Thoracic aorta (tissue), 2 donors: ENCODE measurements at regions not wholly inside any gene's neighbourhood (a gene's known extent, or its start where the extent isn't known, plus 50 kb on each side); places are given as distances from the start of the nearest gene placed in this dataset.

Source experiments
- ATAC-seq: fragments of 150-250 bp; one replicate; pipeline ENCODE4 v1.8.0; 2017; ENCODE audit warnings: low read depth; ENCODE audit not compliant: insufficient number of reproducible peaks, low FRiP score
- DNase-seq: peaks from one replicate; pipeline ENCODE4 v3.0.0-alpha.2; 2020; ENCODE audit warnings: low spot score
- H3K27ac ChIP-seq, 2 donors: fragments of 200-600 bp; sonication (generic); 1 replicate in 1 of 2; 2 replicates in 1 of 2; pipeline ENCODE4 v1.5.1; 2016; ENCODE audit warnings: mild to moderate bottlenecking in 2 of 2, moderate library complexity in 2 of 2
- H3K27me3 ChIP-seq: fragments of 200-600 bp; sonication (generic); replicated peaks from 2 replicates; pipeline ENCODE4 v1.6.0; 2016; ENCODE audit warnings: mild to moderate bottlenecking; ENCODE audit not compliant: insufficient read depth
- H3K36me3 ChIP-seq: fragments of 200-600 bp; sonication (generic); one replicate; pipeline ENCODE4 v1.5.1; 2016
- H3K4me1 ChIP-seq, 2 donors: fragments of 200-600 bp; sonication (generic); 1 replicate in 1 of 2; 2 replicates in 1 of 2; pipeline versions ENCODE4 v1.5.1 to v1.6.0; 2016; ENCODE audit warnings: low read depth in 2 of 2, mild to moderate bottlenecking in 1 of 2; ENCODE audit not compliant: control insufficient read depth in 1 of 2
- H3K4me3 ChIP-seq: fragments of 200-600 bp; sonication (generic); 2 replicates; pipeline ENCODE4 v1.5.1; 2016; ENCODE audit warnings: mild to moderate bottlenecking
- H3K9me3 ChIP-seq: fragments of 200-600 bp; sonication (generic); 2 replicates; pipeline ENCODE4 v1.5.1; 2016
- CTCF ChIP-seq: fragments of 200-600 bp; sonication (generic); IDR thresholded peaks from one replicate; pipeline ENCODE4 v1.5.1; 2019; ENCODE audit warnings: antibody characterized with exemption

- peaks cover 3 to 18% of the 10 kb centered on the region in 2 donors for H3K4me1 ChIP-seq
- H3K27ac ChIP-seq: no peak overlapping the region
- no peak for TF ChIP-seq CTCF
- ATAC-seq (no peak), DNase-seq (no peak)
- H3K36me3 ChIP-seq: no peaks in the 10 kb centered on the region
- no peak overlapping the region for H3K4me3 ChIP-seq
- H3K9me3 ChIP-seq: no peaks in the 10 kb centered on the region
- no peaks in the 10 kb centered on the region for H3K27me3 ChIP-seq
Observed at GRCh38 chr3:20401253-20401652, 215.2 kb upstream of the SGO1 start.

GRCh38 chr3:20400686-20401085 is 214.7 kb upstream of the SGO1 start:
- H3K27me3 ChIP-seq: no peaks in the 10 kb centered on the region
- ATAC-seq (no peak), DNase-seq (no peak)
- H3K36me3 ChIP-seq: no peaks in the 10 kb centered on the region
- no peaks in the 10 kb centered on the region for H3K9me3 ChIP-seq
- no peak overlapping the region for H3K4me3 ChIP-seq
- no peak overlapping the region for H3K27ac ChIP-seq
- H3K4me1 ChIP-seq: peaks cover 3 to 18% of the 10 kb centered on the region in 2 donors
- TF ChIP-seq CTCF: no peak

- TF ChIP-seq CTCF: no peak
- Histone ChIP-seq H3K27ac (no peak overlapping the region), H3K9me3 (no peaks in the 10 kb centered on the region)
Observed at GRCh38 chr3:20400281-20400680, 214.3 kb upstream of the SGO1 start.

GRCh38 chr3:20396335-20396734 is 210.3 kb upstream of the SGO1 start:
- TF ChIP-seq CTCF: no peak
- Histone ChIP-seq H3K36me3 (no peaks in the 10 kb centered on the region), H3K27ac (no peak overlapping the region), H3K4me3 (no peak overlapping the region), H3K9me3 (no peaks in the 10 kb centered on the region), H3K27me3 (no peaks in the 10 kb centered on the region), H3K4me1 (peaks cover 3 to 18% of the 10 kb centered on the region in 2 donors)
- ATAC-seq (no peak), DNase-seq (no peak)

More at GRCh38 chr3:20400281-20400680, 214.3 kb upstream of the SGO1 start:
- DNase-seq (no peak), ATAC-seq (no peak)
- no peaks in the 10 kb centered on the region for H3K36me3 ChIP-seq
- no peaks in the 10 kb centered on the region for H3K27me3 ChIP-seq
- peaks cover 3 to 18% of the 10 kb centered on the region in 2 donors for H3K4me1 ChIP-seq
- no peak overlapping the region for H3K4me3 ChIP-seq

GRCh38 chr3:20395692-20396091 is 209.7 kb upstream of the SGO1 start:
- H3K4me3 ChIP-seq: no peak overlapping the region
- H3K27me3 ChIP-seq: no peaks in the 10 kb centered on the region
- no peaks in the 10 kb centered on the region for H3K9me3 ChIP-seq
- TF ChIP-seq CTCF: no peak
- H3K36me3 ChIP-seq: no peaks in the 10 kb centered on the region
- peaks cover 3 to 12% of the 10 kb centered on the region in 2 donors for H3K4me1 ChIP-seq
- ATAC-seq (no peak), DNase-seq (no peak)
- no peak overlapping the region for H3K27ac ChIP-seq
